ENCODE measurements at regions not wholly inside any gene's neighbourhood (a gene's known extent, or its start where the extent isn't known, plus 50 kb on each side); places are given as distances from the start of the nearest gene placed in this dataset.

DNA sequence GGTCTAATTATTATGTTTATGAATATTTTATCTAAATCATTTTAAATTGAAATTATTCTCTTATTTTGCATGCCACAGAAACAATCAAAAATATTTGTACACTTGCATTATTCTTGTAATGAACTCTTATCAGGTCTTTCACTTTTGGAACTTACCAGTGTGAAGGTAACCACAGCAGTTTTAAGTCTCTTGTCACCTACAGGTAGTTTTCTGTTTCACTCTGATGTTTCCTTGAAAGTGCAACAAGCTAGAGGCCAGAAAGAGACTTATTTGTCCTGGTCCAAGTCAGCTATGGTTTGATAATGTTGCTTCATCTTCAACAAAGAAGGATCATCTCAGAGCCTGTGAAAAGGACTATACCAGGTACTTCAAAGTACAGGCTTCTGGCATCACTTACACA lies 133.4 kb upstream of the NBEA start:
- Mint-ChIP-seq H3K9me3 (peaks cover 10% of the 10 kb centered on the region), H3K27me3 (no peaks in the 10 kb centered on the region), H3K36me3 (ENCODE audit: low read depth) (no peaks in the 10 kb centered on the region), H3K27ac (no peak overlapping the region), H3K4me1 (no peaks in the 10 kb centered on the region), H3K4me3 (no peak overlapping the region)
- ATAC-seq (replicated peaks) = no peak

DNA sequence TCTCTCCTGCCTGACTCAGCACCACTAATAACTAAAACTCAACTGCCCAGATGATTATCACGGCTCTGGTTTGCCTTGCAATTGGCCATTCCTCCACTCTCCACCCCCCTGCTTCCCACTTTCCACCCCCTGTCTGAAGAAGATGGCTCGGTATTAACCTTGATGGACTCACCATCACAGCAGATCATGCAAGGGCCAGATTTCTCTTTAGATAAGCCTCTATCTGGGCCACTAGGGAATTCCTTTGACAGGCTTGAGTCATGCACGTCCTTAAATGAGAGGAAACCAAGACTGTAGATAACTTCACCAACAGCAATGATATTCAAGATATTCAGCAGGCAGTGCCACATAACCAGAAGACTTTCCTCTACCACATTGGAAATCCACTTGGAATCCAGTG lies 131.1 kb upstream of the NBEA start:
- peaks cover 10% of the 10 kb centered on the region for H3K9me3 Mint-ChIP-seq
- H3K36me3 Mint-ChIP-seq (ENCODE audit: low read depth) = no peaks in the 10 kb centered on the region
- no peak for ATAC-seq (replicated peaks)
- no peaks in the 10 kb centered on the region for H3K4me1 Mint-ChIP-seq
- H3K4me3 Mint-ChIP-seq = no peak overlapping the region
- no peak overlapping the region for H3K27ac Mint-ChIP-seq
- H3K27me3 Mint-ChIP-seq = no peaks in the 10 kb centered on the region

DNA sequence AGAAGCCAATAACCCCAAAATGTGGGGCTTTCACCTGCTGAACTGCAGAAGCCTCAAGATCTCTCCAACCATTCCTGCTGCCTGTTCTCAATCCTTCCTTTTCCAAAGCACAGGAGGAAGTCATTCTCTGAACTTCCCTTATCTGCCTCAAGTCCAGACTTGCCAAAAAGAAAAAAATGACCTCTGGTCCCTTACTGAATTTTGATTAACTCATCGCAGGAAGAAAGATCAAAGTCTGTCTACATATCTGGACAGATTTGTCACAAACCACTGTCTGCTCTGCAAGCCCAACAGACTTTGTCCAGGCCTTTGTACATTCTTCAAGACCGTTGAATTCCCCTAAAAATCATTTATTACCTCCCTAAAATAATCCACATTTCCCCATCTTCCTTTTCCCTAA lies 126.5 kb upstream of the NBEA start:
- no peak overlapping the region for H3K27ac Mint-ChIP-seq
- H3K4me3 Mint-ChIP-seq = no peak overlapping the region
- peaks cover 5% of the 10 kb centered on the region for H3K27me3 Mint-ChIP-seq
- no peaks in the 10 kb centered on the region for H3K36me3 Mint-ChIP-seq (ENCODE audit: low read depth)
- peaks cover 18% of the 10 kb centered on the region for H3K9me3 Mint-ChIP-seq
- no peaks in the 10 kb centered on the region for H3K4me1 Mint-ChIP-seq
- no peak for ATAC-seq (replicated peaks)

DNA sequence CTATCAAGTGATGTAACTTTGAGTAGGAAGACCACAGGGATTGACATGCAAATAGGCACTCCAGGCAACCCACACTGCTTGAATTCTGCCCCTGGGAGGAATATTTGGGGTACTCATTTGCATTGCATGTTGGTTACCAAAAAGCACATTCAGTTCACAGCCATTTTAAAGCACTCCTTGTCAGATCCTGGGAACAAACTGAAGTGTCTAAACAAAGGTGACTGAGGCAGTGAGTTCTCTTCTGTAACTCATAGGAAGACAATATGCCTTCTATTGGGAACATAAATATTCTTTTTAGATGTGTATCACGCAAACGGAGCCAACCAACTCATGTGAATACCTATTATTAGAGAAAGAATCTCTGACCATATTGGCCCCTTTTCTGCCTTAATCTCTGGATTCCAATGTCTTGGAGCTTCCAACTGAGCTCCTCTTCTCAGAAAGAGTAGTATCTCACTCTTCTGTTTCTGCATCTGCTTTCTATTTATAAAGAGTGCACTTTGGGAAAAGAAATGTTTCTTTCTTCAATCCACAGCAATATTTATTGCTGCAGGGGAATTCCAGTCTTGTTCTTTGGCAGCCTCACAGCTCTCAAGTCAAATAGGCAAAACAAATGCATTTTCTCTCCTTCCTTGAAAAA lies 125.7 kb upstream of the NBEA start:
- ATAC-seq (replicated peaks) = no peak
- H3K27ac Mint-ChIP-seq = no peak overlapping the region

DNA sequence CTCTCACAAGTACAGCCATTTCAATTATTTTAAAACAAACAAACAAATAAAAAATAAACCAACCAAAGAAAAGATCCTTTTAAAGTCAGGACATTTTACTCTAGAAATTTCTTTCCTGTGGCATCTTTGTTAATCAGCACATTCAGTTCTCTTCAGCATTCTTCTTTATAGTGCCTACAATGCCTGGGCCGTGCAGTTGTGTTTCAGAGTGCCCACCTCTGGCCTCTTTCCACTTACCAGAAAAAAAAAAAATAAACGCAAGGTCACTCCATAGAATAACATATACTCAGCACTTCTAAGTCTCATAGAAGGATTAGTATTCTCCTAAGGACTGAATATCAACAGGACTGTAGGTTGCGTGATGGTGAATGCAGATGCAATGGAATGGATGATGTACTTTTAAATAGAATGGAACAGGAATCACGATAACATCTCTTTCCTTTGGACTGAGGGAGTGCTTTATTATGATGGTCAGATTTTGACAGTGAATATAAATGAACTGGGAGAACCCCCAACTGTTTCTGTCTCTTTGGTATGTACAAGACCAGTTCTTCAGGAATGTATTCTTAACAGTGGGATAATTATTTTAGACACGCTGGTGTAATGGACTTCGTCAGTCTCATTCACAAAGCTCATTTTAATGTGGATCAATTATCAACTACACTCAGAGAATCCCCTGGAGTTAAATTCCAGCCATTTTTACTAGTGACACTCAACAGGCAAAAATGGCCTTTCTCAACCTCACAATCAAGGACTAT lies 125.0 kb upstream of the NBEA start:
- Mint-ChIP-seq H3K36me3 (ENCODE audit: low read depth) (no peaks in the 10 kb centered on the region), H3K9me3 (peaks cover 12% of the 10 kb centered on the region), H3K27me3 (peaks cover 5% of the 10 kb centered on the region), H3K4me1 (no peaks in the 10 kb centered on the region), H3K27ac (no peak overlapping the region), H3K4me3 (no peak overlapping the region)
- no peak for ATAC-seq (replicated peaks)

More for the DNA sequence above, 125.7 kb upstream of the NBEA start:
- H3K9me3 Mint-ChIP-seq = peaks cover 13% of the 10 kb centered on the region
- no peaks in the 10 kb centered on the region for H3K4me1 Mint-ChIP-seq
- H3K4me3 Mint-ChIP-seq = no peak overlapping the region
- peaks cover 5% of the 10 kb centered on the region for H3K27me3 Mint-ChIP-seq
- H3K36me3 Mint-ChIP-seq (ENCODE audit: low read depth) = no peaks in the 10 kb centered on the region

DNA sequence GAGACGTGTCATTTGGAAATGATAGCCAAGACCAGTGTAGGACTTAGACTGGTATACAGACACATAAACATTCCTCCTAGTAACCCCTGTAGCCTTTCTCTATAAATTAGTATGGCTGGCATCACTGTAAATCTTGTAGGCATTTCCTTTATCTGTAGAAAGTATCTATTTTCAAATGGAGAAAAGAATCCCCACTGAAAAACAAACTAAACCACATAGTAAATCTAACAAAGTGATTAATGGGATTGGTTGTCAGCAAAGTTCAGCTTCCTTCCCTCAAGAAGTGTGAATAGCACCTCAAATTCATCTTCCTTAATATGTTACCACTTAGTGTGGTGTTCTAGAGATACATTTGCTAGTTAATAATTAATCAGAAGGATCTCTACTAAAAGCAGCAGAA lies 119.4 kb upstream of the NBEA start:
- H3K9me3 Mint-ChIP-seq = peaks cover 8% of the 10 kb centered on the region
- H3K4me3 Mint-ChIP-seq = no peak overlapping the region
- H3K27ac Mint-ChIP-seq = no peak overlapping the region
- no peak for ATAC-seq (replicated peaks)
- H3K4me1 Mint-ChIP-seq = no peaks in the 10 kb centered on the region
- H3K27me3 Mint-ChIP-seq = peaks cover 5% of the 10 kb centered on the region
- H3K36me3 Mint-ChIP-seq (ENCODE audit: low read depth) = no peaks in the 10 kb centered on the region

DNA sequence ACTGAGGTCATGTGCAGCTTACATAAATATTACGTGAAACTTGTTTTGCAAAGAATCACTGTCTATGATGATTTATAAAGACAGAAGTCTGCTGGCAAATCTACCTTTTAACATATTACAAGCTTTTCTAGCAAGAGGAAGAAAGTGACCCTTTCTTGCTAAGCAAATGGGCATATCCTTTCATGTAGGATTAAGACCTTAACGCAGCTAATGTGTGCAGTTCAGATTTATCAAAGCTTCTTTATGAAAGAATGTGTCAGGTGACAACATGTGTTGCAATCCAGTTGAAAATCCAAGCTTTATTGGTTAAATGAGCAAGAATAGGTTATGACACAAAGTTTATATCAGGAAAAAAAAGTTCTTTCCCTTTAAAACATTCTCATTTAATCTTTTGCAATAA lies 115.6 kb upstream of the NBEA start:
- Mint-ChIP-seq H3K27ac (no peak overlapping the region), H3K36me3 (ENCODE audit: low read depth) (no peaks in the 10 kb centered on the region), H3K9me3 (peaks cover 5% of the 10 kb centered on the region), H3K27me3 (no peaks in the 10 kb centered on the region), H3K4me3 (no peak overlapping the region), H3K4me1 (no peaks in the 10 kb centered on the region)
- ATAC-seq (replicated peaks) = no peak

DNA sequence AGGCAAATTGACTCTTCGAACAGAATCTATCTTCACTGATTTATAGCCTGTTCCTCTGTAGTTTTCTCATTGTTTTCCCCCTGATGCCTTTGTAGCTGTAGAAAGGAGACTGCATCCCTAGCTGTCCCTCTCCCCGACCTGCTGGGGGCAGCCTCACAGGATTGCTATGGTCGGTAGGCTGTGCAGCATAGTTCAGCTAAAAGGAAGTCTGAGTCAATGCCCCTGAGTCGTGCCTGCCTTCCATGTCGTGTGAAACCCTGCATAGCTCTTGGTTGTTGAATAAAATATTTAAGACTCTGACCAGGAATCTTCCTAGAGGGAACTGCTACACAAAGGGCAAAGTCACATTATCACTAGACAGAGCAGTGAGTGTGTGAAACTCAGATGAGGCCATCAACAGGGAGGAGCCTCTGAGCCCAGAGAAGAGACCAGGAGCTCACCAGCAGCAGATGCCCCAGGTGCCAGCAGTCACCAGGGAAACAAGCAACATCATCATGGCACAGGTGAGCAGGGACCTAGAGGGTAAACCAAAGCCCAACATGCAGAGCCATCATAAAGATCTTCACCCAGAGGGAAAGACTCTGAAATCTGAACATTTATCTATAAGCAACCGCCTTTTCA lies 108.4 kb upstream of the NBEA start:
- peak; percentile 32 for ATAC-seq (replicated peaks)
- Mint-ChIP-seq H3K4me3 (no peak overlapping the region), H3K4me1 (no peaks in the 10 kb centered on the region), H3K9me3 (peaks cover 12% of the 10 kb centered on the region), H3K27ac (no peak overlapping the region), H3K27me3 (peaks cover 6% of the 10 kb centered on the region), H3K36me3 (ENCODE audit: low read depth) (no peaks in the 10 kb centered on the region)

DNA sequence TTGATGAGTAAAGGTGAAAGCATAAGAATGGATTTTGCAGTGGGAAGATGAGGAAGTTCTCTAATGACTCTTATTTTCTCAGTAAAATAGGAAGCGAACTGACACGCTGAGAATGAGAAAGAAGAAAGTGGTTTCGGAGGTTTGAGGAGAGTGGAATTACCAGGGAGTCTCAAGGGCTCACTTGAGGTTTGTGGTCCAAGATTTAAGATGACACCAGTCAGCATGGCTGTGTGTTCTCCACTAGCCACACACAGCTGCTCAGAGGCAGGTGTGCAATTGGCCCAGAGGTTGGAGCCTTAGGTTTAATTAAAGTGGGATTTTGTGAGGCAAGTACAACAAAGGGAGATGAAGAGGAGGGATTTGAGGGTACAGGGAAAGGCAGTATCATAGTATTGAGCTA lies 99.6 kb upstream of the NBEA start:
- Mint-ChIP-seq H3K27ac (no peak overlapping the region), H3K4me1 (no peaks in the 10 kb centered on the region), H3K9me3 (peaks cover 3% of the 10 kb centered on the region), H3K27me3 (peaks cover 3% of the 10 kb centered on the region), H3K36me3 (ENCODE audit: low read depth) (no peaks in the 10 kb centered on the region), H3K4me3 (no peak overlapping the region)
- no peak for ATAC-seq (replicated peaks)

DNA sequence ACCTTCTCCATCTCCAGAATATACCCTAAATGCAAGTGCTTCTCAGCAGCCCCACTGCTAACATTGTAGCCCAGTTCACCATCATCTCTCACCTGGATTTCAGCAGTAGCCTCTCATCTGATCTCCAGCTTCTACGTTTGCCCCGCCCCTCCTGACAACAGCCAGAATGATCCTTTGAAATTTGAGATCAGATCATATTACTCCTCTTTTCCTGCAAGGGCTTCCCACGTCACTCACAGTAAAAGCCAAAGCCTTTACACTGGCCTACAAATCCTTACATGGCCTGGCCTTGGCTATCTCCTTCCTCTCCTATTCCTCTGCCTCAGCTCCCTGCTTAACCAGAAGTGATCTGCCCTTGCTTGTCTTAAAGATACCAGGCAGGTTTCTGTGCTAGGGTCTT lies 94.3 kb upstream of the NBEA start:
- Mint-ChIP-seq H3K27ac (no peak overlapping the region), H3K9me3 (no peaks in the 10 kb centered on the region), H3K36me3 (ENCODE audit: low read depth) (no peaks in the 10 kb centered on the region), H3K4me1 (no peaks in the 10 kb centered on the region), H3K4me3 (no peak overlapping the region), H3K27me3 (no peaks in the 10 kb centered on the region)
- ATAC-seq (replicated peaks) = no peak

DNA sequence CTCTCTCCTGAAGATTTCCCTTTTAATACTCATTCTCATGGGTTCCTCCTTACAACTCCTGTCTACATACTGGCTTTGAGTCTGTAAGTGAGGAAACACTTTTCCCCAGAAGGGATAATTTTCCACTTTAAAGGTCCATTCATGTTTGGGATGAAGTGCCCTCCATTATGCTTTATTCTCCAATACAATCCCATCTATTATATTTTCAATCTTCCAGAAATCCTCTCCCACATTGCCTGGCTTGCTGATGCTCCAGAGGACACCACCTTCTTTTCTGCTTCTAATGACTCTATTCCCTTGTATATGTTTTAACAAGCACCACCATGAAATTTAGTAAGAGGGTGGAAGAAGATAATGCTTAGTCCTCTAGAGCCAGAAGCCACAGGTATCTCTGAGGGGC lies 92.7 kb upstream of the NBEA start:
- H3K9me3 Mint-ChIP-seq = no peaks in the 10 kb centered on the region
- no peak for ATAC-seq (replicated peaks)
- H3K27me3 Mint-ChIP-seq = no peaks in the 10 kb centered on the region
- H3K4me1 Mint-ChIP-seq = no peaks in the 10 kb centered on the region
- H3K4me3 Mint-ChIP-seq = no peak overlapping the region
- no peaks in the 10 kb centered on the region for H3K36me3 Mint-ChIP-seq (ENCODE audit: low read depth)
- no peak overlapping the region for H3K27ac Mint-ChIP-seq

DNA sequence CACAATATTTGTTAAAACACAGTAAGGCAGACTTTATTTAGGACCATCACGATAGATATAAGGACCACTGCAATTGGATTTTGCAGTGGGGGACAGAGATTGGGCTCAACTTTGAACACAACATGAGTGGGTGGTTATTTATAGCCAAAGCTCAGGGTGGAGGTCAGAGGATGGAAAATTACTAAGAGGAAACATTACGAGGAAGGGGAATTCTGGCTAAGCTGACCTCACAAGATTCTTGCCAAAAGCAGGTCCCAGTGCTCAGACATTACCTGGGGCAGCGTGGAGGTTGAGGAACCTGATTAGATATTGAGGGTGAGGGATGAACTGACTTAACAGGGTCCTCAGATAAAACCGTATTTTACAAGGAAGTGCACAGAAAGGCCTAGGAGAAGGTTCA lies 88.9 kb upstream of the NBEA start:
- ATAC-seq (replicated peaks) = no peak
- Mint-ChIP-seq H3K4me1 (no peaks in the 10 kb centered on the region), H3K9me3 (no peaks in the 10 kb centered on the region), H3K4me3 (no peak overlapping the region), H3K36me3 (ENCODE audit: low read depth) (no peaks in the 10 kb centered on the region), H3K27ac (no peak overlapping the region), H3K27me3 (peaks cover 3% of the 10 kb centered on the region)

DNA sequence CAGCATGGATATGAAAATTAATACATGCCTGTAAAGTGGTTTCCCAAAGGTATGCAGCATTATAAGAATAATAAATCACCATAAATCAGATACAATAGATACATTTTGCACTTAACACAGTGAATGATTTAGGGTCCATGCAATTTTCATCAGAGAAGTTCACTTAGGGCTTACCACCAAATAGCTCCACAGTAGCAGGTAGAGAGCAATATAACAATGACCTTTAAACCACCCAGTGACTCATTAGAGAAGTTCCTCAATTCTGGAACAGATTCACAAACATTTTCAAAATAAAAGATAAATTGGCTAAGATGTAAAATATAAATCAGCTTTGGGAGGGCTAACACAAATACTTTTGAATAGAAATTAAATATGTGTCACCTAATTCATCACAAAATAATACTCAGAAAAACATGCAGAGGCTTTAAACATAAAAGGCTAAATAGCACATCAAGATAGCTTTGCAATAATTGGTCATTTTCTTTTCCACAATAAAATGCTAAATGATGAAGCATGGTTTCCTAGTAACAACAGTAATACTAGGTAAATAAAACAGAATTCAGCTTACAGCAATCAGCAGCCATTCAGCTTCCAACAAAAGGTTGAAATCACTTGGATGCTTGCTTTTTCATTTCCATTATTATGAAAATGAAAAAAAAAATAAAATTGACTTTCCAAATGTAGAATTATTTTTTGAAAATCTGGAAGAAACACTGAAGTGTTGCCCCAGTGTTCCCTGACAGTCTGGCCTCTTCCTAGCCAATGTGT lies 84.3 kb upstream of the NBEA start:
- ATAC-seq (replicated peaks) = no peak
- no peak overlapping the region for H3K27ac Mint-ChIP-seq
- no peak overlapping the region for H3K4me3 Mint-ChIP-seq
- no peaks in the 10 kb centered on the region for H3K4me1 Mint-ChIP-seq
- peaks cover 3% of the 10 kb centered on the region for H3K27me3 Mint-ChIP-seq
- no peaks in the 10 kb centered on the region for H3K36me3 Mint-ChIP-seq (ENCODE audit: low read depth)
- no peaks in the 10 kb centered on the region for H3K9me3 Mint-ChIP-seq

DNA sequence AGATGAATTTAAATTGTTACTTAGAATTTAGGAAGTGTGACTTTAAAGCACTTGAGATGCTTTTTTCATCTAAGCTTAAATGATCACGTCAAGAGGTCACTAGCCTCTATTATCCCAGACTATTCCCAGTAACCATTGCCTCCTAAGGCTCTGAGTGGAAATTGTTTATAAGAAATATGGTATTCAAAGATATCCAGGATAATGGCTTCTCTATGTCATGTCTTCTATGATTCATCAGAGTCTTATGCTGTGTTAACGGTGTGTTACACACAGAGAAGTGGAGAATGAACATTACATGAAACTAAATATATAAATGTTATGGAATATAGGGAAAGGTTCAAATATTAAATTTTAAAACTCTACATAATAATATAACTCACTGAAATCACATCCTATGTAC lies 79.8 kb upstream of the NBEA start:
- Mint-ChIP-seq H3K27me3 (no peaks in the 10 kb centered on the region), H3K4me1 (no peaks in the 10 kb centered on the region), H3K4me3 (no peak overlapping the region), H3K27ac (no peak overlapping the region), H3K36me3 (ENCODE audit: low read depth) (no peaks in the 10 kb centered on the region), H3K9me3 (no peaks in the 10 kb centered on the region)
- ATAC-seq (replicated peaks) = no peak

DNA sequence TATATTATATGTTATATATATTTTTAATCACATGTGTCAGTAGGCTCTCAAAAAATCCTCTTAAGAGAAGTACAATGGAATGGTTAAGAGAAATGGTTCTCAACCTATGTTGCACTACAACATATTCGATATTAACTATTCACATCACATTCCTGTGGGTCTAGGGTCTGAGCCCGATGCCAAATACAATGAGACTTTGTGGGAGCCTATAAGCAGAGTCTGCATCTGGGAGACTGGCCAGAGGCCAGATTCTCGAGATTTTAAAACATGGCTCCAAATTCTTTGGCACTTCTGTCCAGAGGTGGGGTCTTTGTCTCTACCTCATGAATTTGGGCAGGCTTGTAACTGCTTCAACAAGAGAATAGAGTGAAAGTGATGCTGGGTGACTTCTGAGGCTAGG lies 79.4 kb upstream of the NBEA start:
- no peak for ATAC-seq (replicated peaks)
- Mint-ChIP-seq H3K4me1 (no peaks in the 10 kb centered on the region), H3K36me3 (ENCODE audit: low read depth) (no peaks in the 10 kb centered on the region), H3K4me3 (no peak overlapping the region), H3K9me3 (no peaks in the 10 kb centered on the region), H3K27me3 (no peaks in the 10 kb centered on the region), H3K27ac (no peak overlapping the region)
